ENCODE measurements at regions not wholly inside any gene's neighbourhood (a gene's known extent, or its start where the extent isn't known, plus 50 kb on each side); places are given as distances from the start of the nearest gene placed in this dataset.

GRCh38 chr18:30556112-30556511 is 486.4 kb downstream of the DSC3 start:
- Histone ChIP-seq H3K9me2 (replicated peaks; ENCODE audit: insufficient read depth) (no peaks in the 10 kb centered on the region), H3K79me2 (no peaks in the 10 kb centered on the region), H3K4me1 (ENCODE audit: insufficient read depth) (no peaks in the 10 kb centered on the region), H3K36me3 (replicated peaks; ENCODE audit: insufficient read depth, low read depth) (no peaks in the 10 kb centered on the region), H3K4me3 (no peak overlapping the region), H3K9me3 (ENCODE audit: low read depth) (no peaks in the 10 kb centered on the region), H2AFZ (no peak overlapping the region), H3K4me2 (no peak overlapping the region), H4K20me1 (ENCODE audit: insufficient read depth, poor library complexity, severe bottlenecking) (no peaks in the 10 kb centered on the region), H3K27me3 (no peaks in the 10 kb centered on the region), H3K27ac (no peak overlapping the region)
- DNase-seq (ENCODE audit: low spot score) = no peak
- no peak for TF ChIP-seq CTCF (IDR thresholded peaks at IDR 0.05; ENCODE audit: poor library complexity)
- TF ChIP-seq EZH2phosphoT487 (IDR thresholded peaks at IDR 0.05; ENCODE audit: low read depth, severe bottlenecking, unreplicated experiment) = no peak
- no peak for TF ChIP-seq EZH2 (IDR thresholded peaks at IDR 0.05; ENCODE audit: borderline replicate concordance)
- 88% methylated on average over 11 of the region's 11 CpGs for WGBS (ENCODE audit: low lambda C conversion rate, missing lambda C conversion rate)

- WGBS (ENCODE audit: low lambda C conversion rate, missing lambda C conversion rate) = 85% methylated on average over 4 of the region's 4 CpGs
- H3K4me2 ChIP-seq = no peak overlapping the region
- no peak overlapping the region for H2AFZ ChIP-seq
- TF ChIP-seq EZH2 (IDR thresholded peaks at IDR 0.05; ENCODE audit: borderline replicate concordance) (no peak), EZH2phosphoT487 (IDR thresholded peaks at IDR 0.05; ENCODE audit: low read depth, severe bottlenecking, unreplicated experiment) (no peak), CTCF (IDR thresholded peaks at IDR 0.05; ENCODE audit: poor library complexity) (no peak)
- no peak overlapping the region for H3K27ac ChIP-seq
- H3K9me2 ChIP-seq (replicated peaks; ENCODE audit: insufficient read depth) = no peaks in the 10 kb centered on the region
- no peaks in the 10 kb centered on the region for H3K79me2 ChIP-seq
- DNase-seq (ENCODE audit: low spot score) = no peak
- no peak overlapping the region for H3K4me3 ChIP-seq
- H3K4me1 ChIP-seq (ENCODE audit: insufficient read depth) = no peaks in the 10 kb centered on the region
- no peaks in the 10 kb centered on the region for H3K36me3 ChIP-seq (replicated peaks; ENCODE audit: insufficient read depth, low read depth)
- no peaks in the 10 kb centered on the region for H3K27me3 ChIP-seq
- H3K9me3 ChIP-seq (ENCODE audit: low read depth) = no peaks in the 10 kb centered on the region
- no peaks in the 10 kb centered on the region for H4K20me1 ChIP-seq (ENCODE audit: insufficient read depth, poor library complexity, severe bottlenecking)
Measured at GRCh38 chr18:30545393-30545792, 497.1 kb downstream of the DSC3 start.

- Histone ChIP-seq H4K20me1 (ENCODE audit: insufficient read depth, poor library complexity, severe bottlenecking) (no peaks in the 10 kb centered on the region), H3K9me2 (replicated peaks; ENCODE audit: insufficient read depth) (no peaks in the 10 kb centered on the region), H3K4me2 (no peak overlapping the region), H3K27ac (no peak overlapping the region), H3K9me3 (ENCODE audit: low read depth) (no peaks in the 10 kb centered on the region), H3K4me3 (no peak overlapping the region), H3K79me2 (no peaks in the 10 kb centered on the region), H3K27me3 (no peaks in the 10 kb centered on the region), H3K4me1 (ENCODE audit: insufficient read depth) (no peaks in the 10 kb centered on the region), H3K36me3 (replicated peaks; ENCODE audit: insufficient read depth, low read depth) (no peaks in the 10 kb centered on the region), H2AFZ (no peak overlapping the region)
- no peak for DNase-seq (ENCODE audit: low spot score)
- 90% methylated on average over 2 of the region's 2 CpGs for WGBS (ENCODE audit: low lambda C conversion rate, missing lambda C conversion rate)
- TF ChIP-seq EZH2phosphoT487 (IDR thresholded peaks at IDR 0.05; ENCODE audit: low read depth, severe bottlenecking, unreplicated experiment) = no peak
- no peak for TF ChIP-seq CTCF (IDR thresholded peaks at IDR 0.05; ENCODE audit: poor library complexity)
- TF ChIP-seq EZH2 (IDR thresholded peaks at IDR 0.05; ENCODE audit: borderline replicate concordance) = no peak
Measured at GRCh38 chr18:30544141-30544540, 498.4 kb downstream of the DSC3 start.

- TF ChIP-seq EZH2 (IDR thresholded peaks at IDR 0.05; ENCODE audit: borderline replicate concordance) (no peak), CTCF (IDR thresholded peaks at IDR 0.05; ENCODE audit: poor library complexity) (no peak), EZH2phosphoT487 (IDR thresholded peaks at IDR 0.05; ENCODE audit: low read depth, severe bottlenecking, unreplicated experiment) (no peak)
- Histone ChIP-seq H3K4me2 (no peak overlapping the region), H3K9me2 (replicated peaks; ENCODE audit: insufficient read depth) (no peaks in the 10 kb centered on the region), H2AFZ (no peak overlapping the region), H3K9me3 (ENCODE audit: low read depth) (no peaks in the 10 kb centered on the region), H3K4me3 (no peak overlapping the region), H3K36me3 (replicated peaks; ENCODE audit: insufficient read depth, low read depth) (no peaks in the 10 kb centered on the region), H3K27me3 (no peaks in the 10 kb centered on the region), H3K27ac (no peak overlapping the region), H4K20me1 (ENCODE audit: insufficient read depth, poor library complexity, severe bottlenecking) (no peaks in the 10 kb centered on the region), H3K4me1 (ENCODE audit: insufficient read depth) (no peaks in the 10 kb centered on the region), H3K79me2 (no peaks in the 10 kb centered on the region)
- DNase-seq (ENCODE audit: low spot score) = no peak
- WGBS (ENCODE audit: low lambda C conversion rate, missing lambda C conversion rate) = 81% methylated on average over 1 of the region's 1 CpG
Measured at GRCh38 chr18:30533716-30534115, 508.8 kb downstream of the DSC3 start.

Data from hepatocyte (in vitro differentiated cells).